Fibroblast of skin of scalp (primary cell): ENCODE measurements at regions not wholly inside any gene's neighbourhood (a gene's known extent, or its start where the extent isn't known, plus 50 kb on each side); places are given as distances from the start of the nearest gene placed in this dataset.
A peak's percentile ranks its signal among the peaks of the same experiment; 100 is the strongest.

ENCODE experiments used
- DNase-seq: peaks from one replicate; pipeline ENCODE4 v3.0.0-alpha.2; 2013

- no peak for DNase-seq
Observed at GRCh38 chr7:46484906-46485305, 563.8 kb upstream of the IGFBP3 start.

DNA sequence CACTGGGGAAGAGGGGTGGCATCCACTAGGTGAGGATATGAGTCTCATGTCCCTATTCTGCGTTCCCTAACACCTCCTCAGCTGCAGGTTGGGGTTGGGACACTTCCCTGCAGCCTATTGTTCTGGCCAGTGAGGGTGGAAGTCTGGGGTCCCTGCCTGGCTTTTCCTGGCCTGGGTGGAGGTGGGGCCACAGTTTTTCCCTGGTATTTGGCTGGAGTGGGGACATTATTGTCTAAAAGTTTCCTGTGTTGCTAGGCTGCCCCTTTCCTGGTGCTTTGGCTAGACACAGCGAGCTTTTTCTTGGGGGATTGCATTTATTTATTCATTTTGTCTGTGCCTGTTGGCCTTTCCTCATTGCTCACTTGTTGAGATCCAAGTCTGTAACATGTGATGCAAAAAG lies 559.5 kb upstream of the IGFBP3 start:
- DNase-seq, result no peak

DNA sequence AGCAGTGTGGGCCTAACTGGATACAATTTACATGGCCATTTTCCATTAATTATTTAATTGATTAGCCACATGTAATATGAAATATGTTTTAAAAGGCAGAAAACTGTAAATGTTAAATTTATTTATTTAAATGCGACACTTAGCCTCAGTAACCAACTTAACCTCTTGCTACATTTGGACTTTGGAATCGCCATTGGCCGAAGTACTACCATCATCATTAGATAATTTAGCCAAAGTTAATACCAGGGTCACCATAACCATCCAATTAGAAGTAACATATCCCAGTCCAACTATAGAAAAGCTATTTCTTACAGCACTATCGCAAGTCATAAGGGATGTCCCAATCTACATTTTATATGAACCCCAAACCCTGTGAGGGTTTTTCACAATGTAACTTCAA lies 558.6 kb upstream of the IGFBP3 start:
- DNase-seq, result no peak

- peak; percentile 56 for DNase-seq
Observed at GRCh38 chr7:46478046-46478445, 557.0 kb upstream of the IGFBP3 start.

DNA sequence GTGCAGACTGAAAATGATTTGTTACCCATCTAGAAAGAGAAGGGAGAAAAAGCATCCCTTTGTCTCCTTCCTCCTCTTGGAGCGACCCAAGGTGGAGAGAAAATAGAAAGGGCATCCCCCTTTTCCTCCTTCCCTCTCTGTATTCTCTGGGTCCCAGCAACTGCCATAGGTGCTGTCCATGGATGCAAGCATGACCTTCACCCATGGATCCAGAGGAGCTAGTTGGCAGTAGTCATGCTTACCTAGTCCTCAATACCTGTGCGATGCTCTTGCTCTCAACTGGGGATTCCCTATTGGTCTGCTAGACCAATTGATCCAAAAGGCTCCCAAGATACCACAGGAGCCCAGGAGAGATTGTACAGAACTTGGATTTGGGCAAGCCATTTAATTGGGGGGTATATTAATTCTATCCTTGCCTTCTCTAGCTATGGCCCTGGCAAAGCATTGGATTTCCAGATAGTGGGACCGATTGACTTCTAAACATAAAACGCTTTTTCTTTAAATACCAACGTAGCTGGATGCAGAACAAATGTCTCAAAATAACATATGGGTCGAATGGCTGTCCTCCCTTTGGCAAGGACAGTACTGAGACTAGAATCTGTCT lies 547.8 kb upstream of the IGFBP3 start:
- peak; percentile 38 for DNase-seq

DNA sequence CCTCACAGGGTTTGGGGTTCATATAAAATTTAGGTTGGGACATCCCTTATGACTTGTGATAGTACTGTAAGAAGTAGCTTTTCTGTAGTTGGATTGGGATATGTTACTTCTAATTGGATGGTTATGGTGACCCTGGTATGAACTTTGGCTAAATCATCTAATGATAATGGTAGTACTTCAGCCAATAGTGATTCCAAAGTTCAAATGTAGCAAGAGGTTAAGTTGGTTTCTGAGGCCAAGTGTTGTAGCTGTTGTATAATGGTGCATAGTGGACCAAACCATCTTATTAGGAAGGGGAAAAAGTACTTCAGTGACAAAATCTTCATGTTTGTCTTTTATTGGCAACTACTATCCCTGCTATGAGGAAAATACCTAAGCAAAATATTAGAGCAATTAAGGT lies 542.1 kb upstream of the IGFBP3 start:
- DNase-seq, result no peak

DNA sequence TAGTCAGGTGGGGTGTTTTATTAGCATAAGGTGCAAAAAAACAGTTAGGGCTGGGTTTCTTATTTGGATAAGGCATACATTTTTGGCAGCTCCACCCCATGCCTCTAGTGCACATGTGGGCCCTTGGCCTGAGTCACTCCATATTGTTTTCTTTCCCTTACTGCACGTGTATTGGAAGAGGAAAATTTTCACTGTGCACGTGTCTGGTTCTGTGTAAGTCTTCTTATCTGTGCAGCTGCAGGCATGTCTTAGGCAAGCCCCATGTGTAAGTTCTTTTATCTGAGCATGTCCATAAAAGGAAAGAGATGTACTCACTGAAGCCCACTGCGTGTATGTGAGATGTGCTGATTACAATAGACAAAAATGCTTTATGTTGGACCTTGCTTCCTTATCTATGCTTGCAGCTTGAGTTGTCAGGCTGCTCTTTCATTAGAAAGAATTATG lies 540.3 kb upstream of the IGFBP3 start:
- peak; percentile 69 for DNase-seq

DNA sequence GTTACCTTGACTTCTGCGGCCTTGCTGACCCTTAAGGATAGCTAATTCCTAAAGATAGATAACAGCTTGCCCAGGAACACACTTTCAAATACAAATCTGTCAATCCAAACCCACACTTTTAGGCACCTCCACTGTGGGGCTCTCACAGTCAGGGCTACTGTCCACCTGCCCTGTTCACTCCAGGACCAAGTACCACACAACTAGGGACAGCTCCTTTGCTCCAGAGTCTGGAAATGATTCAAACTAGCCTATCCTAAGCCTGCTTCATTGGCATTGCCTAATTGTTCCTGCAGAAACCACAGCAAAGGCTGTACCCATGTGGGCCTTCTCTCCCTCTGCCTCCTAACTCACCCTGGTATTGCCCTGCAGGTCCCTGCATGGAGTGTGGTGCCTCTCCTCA lies 538.9 kb upstream of the IGFBP3 start:
- no peak for DNase-seq

DNA sequence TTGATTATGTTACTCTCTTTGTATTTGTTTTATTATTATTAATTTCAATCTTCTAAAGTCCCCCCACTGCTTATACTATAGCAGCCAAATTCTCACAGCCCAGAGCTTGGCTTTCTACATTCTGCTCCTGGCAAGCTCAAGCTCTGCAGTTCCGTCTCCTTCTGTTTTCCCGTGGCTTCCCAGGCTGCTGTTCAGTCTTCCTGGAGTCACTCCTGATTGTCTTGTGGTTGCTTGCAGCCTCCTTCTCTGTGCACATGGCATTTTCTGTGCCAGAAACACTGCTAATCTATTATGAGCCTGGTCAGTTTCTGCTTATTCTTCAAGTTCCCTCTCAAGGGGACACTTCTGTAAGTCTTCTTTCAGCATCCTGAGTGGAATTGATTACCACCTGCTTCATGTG lies 533.7 kb upstream of the IGFBP3 start:
- peak; percentile 36 for DNase-seq

- no peak for DNase-seq
Observed at GRCh38 chr7:46452561-46453135, 531.6 kb upstream of the IGFBP3 start.

DNA sequence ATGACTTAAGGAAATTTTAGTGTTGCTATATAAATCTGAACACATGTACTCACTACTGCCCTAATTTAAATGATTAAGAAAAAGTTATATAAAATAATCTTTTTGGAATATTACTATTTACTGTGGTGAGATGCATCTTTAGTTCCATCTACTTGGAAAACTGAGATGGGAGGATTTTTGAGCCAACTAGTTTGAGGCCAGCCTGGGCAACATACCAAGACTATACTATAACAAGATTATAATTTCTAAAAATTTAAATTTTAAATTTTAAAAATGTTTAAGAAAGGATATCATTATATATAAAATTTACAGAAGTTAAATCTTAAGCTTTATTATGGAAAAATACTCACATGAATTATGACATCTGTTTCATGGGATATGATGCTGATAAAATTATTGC lies 530.8 kb upstream of the IGFBP3 start:
- no peak for DNase-seq

- no peak for DNase-seq
Observed at GRCh38 chr7:46450886-46451285, 529.8 kb upstream of the IGFBP3 start.

- no peak for DNase-seq
Observed at GRCh38 chr7:46450425-46450824, 529.4 kb upstream of the IGFBP3 start.

DNA sequence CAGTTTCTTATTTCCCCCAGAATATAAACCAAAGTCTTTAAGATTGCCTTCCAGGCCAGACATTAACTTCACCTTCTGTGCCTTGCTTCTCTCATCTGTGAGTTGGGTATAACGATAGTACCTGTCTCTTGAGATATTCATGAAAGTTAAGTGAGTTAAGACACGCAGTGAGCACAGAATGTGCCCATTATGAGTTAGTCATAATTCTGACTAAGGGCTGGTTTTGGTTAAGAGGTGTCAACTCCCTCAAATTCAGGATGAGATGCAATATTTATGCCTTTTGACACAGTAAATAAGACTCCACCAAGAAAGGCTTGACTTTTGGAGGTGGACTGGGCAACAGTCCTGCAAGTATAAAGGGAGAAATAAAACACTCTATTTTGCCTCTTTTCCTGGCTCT lies 528.7 kb upstream of the IGFBP3 start:
- DNase-seq, result no peak

DNA sequence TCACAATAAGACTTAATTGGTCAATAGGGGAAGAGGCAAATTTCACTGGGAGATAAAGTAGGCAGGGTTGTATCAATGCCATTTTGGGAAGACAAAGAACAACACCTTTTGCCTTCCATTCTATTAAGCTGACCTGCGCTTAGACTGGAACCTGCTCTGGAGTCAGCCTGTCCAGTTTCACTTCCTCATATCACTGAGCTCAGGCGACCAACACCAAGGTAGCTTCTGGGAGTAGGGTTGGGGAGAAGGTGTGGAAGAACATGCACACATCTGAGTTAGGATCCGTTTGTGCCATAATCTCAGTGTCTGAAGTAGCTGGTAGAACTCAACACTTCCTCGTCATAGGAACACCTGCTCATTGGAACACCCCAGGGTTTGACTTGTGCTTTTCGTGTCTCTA lies 527.4 kb upstream of the IGFBP3 start:
- DNase-seq, result no peak

- no peak for DNase-seq
Observed at GRCh38 chr7:46446151-46446550, 525.1 kb upstream of the IGFBP3 start.

DNA sequence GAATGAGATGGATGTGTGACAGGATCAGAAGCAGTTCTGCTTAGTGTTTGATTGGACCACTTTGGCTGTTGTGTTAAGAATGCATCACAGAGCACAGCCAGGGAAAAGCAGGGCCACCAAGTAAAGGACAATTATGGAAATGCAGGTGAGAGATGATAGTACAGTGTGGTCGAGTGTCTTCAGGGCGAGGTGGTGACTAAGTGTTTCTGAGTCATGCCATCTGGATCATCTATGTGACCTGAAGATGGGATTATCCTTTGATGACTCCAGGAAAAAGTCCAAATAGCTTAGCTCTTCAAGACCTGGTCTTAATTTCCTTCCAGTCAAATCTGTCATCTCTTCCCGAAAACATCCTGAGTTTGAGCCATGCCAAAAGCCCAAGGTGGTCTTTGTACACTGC lies 523.2 kb upstream of the IGFBP3 start:
- DNase-seq, result no peak

DNA sequence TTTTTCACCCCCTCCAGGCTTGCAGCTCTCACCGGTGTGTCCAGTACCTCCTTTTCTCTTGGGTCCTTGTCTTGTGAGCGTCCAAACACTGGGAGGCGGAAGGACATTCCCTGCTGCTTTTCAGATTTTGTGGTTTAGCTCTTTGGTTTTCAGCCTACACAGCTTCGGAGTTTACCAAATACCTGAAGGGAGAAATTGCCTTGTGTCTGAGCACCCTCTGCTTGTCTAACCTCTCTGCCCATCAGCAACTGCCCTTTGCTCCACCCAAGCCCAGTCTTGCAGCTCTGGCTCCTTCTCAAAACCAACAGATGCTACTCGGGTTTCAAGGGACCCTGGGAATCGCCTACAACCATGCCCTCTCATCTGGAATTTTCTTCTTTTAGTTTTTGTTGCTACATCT lies 519.1 kb upstream of the IGFBP3 start:
- DNase-seq, result no peak

- DNase-seq, result peak; percentile 26
Observed at GRCh38 chr7:46432708-46433107, 511.6 kb upstream of the IGFBP3 start.

- no peak for DNase-seq
Observed at GRCh38 chr7:46428295-46428694, 507.2 kb upstream of the IGFBP3 start.

DNA sequence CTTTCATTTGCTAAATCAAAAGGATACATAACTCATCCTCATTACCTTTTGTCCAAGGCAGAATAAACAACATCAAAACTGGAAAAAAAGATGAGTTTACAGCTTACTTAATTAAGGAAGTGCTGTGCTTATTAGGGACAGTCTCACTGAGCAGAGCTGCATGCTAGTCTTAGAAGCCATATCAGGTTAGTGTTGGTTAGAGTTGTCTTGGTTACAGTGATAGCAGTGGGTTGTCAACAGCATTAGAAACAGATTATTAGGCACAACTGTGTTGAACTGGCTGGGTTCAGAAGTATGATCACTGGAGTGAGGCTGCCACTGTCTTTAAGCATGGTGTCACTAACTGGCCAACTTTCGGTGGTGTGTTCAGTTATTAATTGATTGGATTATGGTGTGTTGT lies 503.9 kb upstream of the IGFBP3 start:
- DNase-seq, result no peak

GRCh38 chr7:46421441-46422230 lies 500.6 kb upstream of the IGFBP3 start:
- no peak for DNase-seq

DNA sequence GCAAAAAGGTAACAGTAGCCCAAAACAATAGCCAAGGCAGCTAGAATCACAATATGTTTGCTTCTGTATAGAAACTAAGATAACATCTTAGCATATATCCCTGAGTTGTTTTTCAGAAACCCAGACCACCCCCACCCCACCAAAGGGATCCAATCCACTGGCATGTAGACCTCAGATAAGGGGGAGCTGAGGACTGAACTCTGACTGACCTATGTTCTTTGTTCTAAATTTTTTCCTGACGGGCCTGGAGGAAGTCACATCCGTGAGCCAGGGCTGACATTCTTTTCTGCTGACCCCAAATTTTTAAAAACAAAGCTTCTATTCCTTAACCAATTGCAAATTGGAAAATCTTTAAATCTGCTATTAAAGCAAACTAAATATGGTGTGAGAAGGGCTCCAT lies 493.9 kb upstream of the IGFBP3 start:
- DNase-seq, result no peak

DNA sequence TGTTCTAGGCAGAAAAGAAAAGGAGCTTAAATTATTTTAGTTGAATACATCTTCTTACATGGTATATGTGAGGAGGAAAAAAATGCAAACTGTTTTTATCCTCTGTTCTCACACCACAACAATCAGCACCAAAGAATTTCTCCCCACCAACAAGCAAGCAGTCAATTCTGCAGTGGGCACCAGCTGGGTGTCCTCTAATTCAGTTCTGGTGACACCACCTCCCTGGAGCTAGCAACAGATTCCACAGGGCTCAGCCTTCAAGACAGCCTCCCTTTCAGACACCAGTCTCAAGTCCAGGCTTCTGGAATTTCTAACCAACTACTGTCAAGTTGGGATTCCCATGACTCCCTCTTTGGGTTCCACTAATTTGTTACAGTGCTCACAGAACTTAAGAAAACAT lies 490.2 kb upstream of the IGFBP3 start:
- DNase-seq, result peak; percentile 53
